ENCODE measurements at regions not wholly inside any gene's neighbourhood (a gene's known extent, or its start where the extent isn't known, plus 50 kb on each side); places are given as distances from the start of the nearest gene placed in this dataset.

DNA sequence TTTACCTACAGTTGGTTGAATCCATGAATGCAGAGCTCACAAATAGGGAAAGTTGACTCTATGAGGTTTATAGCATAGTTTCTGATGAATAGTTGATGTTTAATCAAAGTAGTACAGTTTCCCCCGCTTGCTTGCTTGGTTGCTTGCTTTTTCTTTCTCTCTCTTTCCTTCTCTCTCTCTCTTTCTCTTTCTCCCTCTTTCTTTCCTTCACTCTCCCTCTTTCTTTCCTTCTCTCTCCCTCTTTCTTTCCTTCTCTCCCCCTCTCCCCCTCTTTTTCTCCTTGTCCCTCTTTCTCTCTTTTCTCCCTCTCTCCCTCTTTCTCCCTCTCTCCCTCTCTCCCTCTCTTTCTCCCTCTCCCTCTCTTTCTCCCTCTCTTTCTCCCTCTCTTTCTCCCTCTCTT lies 999.9 kb upstream of the CELF4 start:
- DNase-seq = no peak
- ChIA-PET CTCF (no interaction called here), POLR2A (ENCODE audit: unreplicated experiment) (no interaction called here)
- no peaks in the 10 kb centered on the region for H3K4me1 ChIP-seq (ENCODE audit: insufficient read depth, low read length)
- ATAC-seq = no peak
- no peak overlapping the region for H3K4me3 ChIP-seq (ENCODE audit: low read length)
- H3K79me2 ChIP-seq (ENCODE audit: low read length) = no peaks in the 10 kb centered on the region
- H3K27ac ChIP-seq (ENCODE audit: low read length) = no peak overlapping the region
- no peaks in the 10 kb centered on the region for H3K27me3 ChIP-seq (ENCODE audit: low read length)
- H3K36me3 ChIP-seq (ENCODE audit: low read depth, low read length) = no peaks in the 10 kb centered on the region
- H3K4me2 ChIP-seq (ENCODE audit: low read length) = no peak overlapping the region
- no peak overlapping the region for H2AFZ ChIP-seq (ENCODE audit: low read length)
- no peaks in the 10 kb centered on the region for H3F3A ChIP-seq (ENCODE audit: low read length, unreplicated experiment)
- no peak for TF ChIP-seq EZH2phosphoT487 (IDR thresholded peaks at IDR 0.05; ENCODE audit: borderline replicate concordance, low read length)
- no peak for TF ChIP-seq EZH2 (IDR thresholded peaks at IDR 0.05; ENCODE audit: low read length, unreplicated experiment)
- no peak for TF ChIP-seq CTCF (conservative IDR thresholded peaks at IDR 0.05; ENCODE audit: low read depth, low read length)
- no TSS peak for BruUV-seq (replicated peaks)
- H3K9ac ChIP-seq (ENCODE audit: low read length) = no peak overlapping the region
- H4K20me1 ChIP-seq (ENCODE audit: low read length) = no peaks in the 10 kb centered on the region
- intact Hi-C loops (cut with micrococcal nuclease) = no loop called here
- H3K9me3 ChIP-seq (ENCODE audit: low read length) = no peaks in the 10 kb centered on the region
- H3K9me2 ChIP-seq (replicated peaks; ENCODE audit: low read length) = no peaks in the 10 kb centered on the region

- ATAC-seq (no peak), DNase-seq (no peak)
- no peak overlapping the region for H3K4me3 ChIP-seq (ENCODE audit: low read length)
- intact Hi-C loops (cut with micrococcal nuclease) = no loop called here
- H3F3A ChIP-seq (ENCODE audit: low read length, unreplicated experiment) = no peaks in the 10 kb centered on the region
- H3K27me3 ChIP-seq (ENCODE audit: low read length) = no peaks in the 10 kb centered on the region
- H3K4me1 ChIP-seq (ENCODE audit: insufficient read depth, low read length) = no peaks in the 10 kb centered on the region
- H3K79me2 ChIP-seq (ENCODE audit: low read length) = no peaks in the 10 kb centered on the region
- no peaks in the 10 kb centered on the region for H3K9me3 ChIP-seq (ENCODE audit: low read length)
- H3K27ac ChIP-seq (ENCODE audit: low read length) = no peak overlapping the region
- no peaks in the 10 kb centered on the region for H3K9me2 ChIP-seq (replicated peaks; ENCODE audit: low read length)
- H4K20me1 ChIP-seq (ENCODE audit: low read length) = no peaks in the 10 kb centered on the region
- CTCF ChIA-PET = no interaction called here
- H3K4me2 ChIP-seq (ENCODE audit: low read length) = no peak overlapping the region
- H3K36me3 ChIP-seq (ENCODE audit: low read depth, low read length) = no peaks in the 10 kb centered on the region
- no TSS peak for BruUV-seq (replicated peaks)
- no peak for TF ChIP-seq CTCF (conservative IDR thresholded peaks at IDR 0.05; ENCODE audit: low read depth, low read length)
- TF ChIP-seq EZH2 (IDR thresholded peaks at IDR 0.05; ENCODE audit: low read length, unreplicated experiment) = no peak
- no peak for TF ChIP-seq EZH2phosphoT487 (IDR thresholded peaks at IDR 0.05; ENCODE audit: borderline replicate concordance, low read length)
- no peak overlapping the region for H2AFZ ChIP-seq (ENCODE audit: low read length)
- POLR2A ChIA-PET (ENCODE audit: unreplicated experiment) = no interaction called here
- no peak overlapping the region for H3K9ac ChIP-seq (ENCODE audit: low read length)
Measured at GRCh38 chr18:38563396-38563980, 997.9 kb upstream of the CELF4 start.

DNA sequence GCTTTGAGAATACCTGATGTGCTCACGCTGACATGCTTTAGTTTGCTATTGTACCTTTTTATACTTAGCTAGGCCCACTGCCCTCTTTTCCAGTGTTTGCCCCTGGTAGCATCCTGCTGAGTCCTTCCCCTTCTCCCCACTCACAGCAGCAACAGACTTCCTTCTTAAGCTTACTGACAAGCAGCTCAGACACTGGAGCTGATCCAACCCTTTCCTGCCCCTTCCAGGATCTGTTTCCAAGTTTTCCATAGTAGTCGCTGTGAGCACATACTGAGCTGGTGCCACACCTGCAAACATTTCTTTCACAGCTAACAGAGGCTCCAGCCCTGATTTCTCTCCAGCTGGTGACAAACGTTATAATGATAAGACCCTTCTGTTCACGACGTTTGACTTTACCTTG lies 991.4 kb upstream of the CELF4 start:
- H3F3A ChIP-seq (ENCODE audit: low read length, unreplicated experiment) = no peaks in the 10 kb centered on the region
- no peaks in the 10 kb centered on the region for H3K9me3 ChIP-seq (ENCODE audit: low read length)
- intact Hi-C loops (cut with micrococcal nuclease) = no loop called here
- H2AFZ ChIP-seq (ENCODE audit: low read length) = no peak overlapping the region
- POLR2A ChIA-PET (ENCODE audit: unreplicated experiment) = no interaction called here
- H3K4me1 ChIP-seq (ENCODE audit: insufficient read depth, low read length) = no peaks in the 10 kb centered on the region
- no peak overlapping the region for H3K4me3 ChIP-seq (ENCODE audit: low read length)
- H3K36me3 ChIP-seq (ENCODE audit: low read depth, low read length) = no peaks in the 10 kb centered on the region
- ATAC-seq (no peak), DNase-seq (no peak)
- no peaks in the 10 kb centered on the region for H3K27me3 ChIP-seq (ENCODE audit: low read length)
- H3K79me2 ChIP-seq (ENCODE audit: low read length) = no peaks in the 10 kb centered on the region
- H3K27ac ChIP-seq (ENCODE audit: low read length) = no peak overlapping the region
- H3K9ac ChIP-seq (ENCODE audit: low read length) = no peak overlapping the region
- no TSS peak for BruUV-seq (replicated peaks)
- H4K20me1 ChIP-seq (ENCODE audit: low read length) = no peaks in the 10 kb centered on the region
- no peak for TF ChIP-seq EZH2phosphoT487 (IDR thresholded peaks at IDR 0.05; ENCODE audit: borderline replicate concordance, low read length)
- no peak for TF ChIP-seq EZH2 (IDR thresholded peaks at IDR 0.05; ENCODE audit: low read length, unreplicated experiment)
- TF ChIP-seq CTCF (conservative IDR thresholded peaks at IDR 0.05; ENCODE audit: low read depth, low read length) = no peak
- H3K4me2 ChIP-seq (ENCODE audit: low read length) = no peak overlapping the region
- CTCF ChIA-PET = no interaction called here
- no peaks in the 10 kb centered on the region for H3K9me2 ChIP-seq (replicated peaks; ENCODE audit: low read length)
